GM12873 (cell line): ENCODE measurements at regions not wholly inside any gene's neighbourhood (a gene's known extent, or its start where the extent isn't known, plus 50 kb on each side); places are given as distances from the start of the nearest gene placed in this dataset.

Experiments used
- CTCF ChIP-seq: IDR thresholded peaks from 2 replicates; pipeline ENCODE4 v1.5.1; 2012; ENCODE audit warnings: low read depth, mild to moderate bottlenecking, moderate library complexity, low read length, control low read depth; ENCODE audit not compliant: insufficient read depth; ENCODE audit errors: missing control alignments

DNA sequence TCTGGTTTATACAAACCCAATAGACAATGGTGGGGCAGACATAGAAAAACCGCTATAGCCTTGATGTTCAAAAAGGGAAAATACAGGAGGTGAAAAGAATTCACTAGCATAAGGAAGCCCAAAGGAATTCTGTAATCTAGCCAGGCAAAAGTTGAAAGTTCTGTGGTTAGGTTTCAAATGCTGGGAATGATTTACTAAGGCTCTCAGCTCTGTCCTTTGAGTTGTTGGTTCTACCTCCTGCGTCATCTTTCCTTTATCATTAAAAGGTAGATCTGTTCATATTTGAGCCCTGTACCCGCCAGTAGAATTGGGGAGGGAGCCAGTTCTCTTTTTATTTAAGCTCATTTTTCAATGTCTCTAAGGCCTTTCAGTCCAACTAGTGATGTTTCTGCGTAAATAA, 866.5 kb downstream of the IGSF11 start:
- TF ChIP-seq CTCF: no peak

GRCh38 chr3:118171236-118171852, 863.3 kb downstream of the IGSF11 start:
- TF ChIP-seq CTCF: no peak

DNA sequence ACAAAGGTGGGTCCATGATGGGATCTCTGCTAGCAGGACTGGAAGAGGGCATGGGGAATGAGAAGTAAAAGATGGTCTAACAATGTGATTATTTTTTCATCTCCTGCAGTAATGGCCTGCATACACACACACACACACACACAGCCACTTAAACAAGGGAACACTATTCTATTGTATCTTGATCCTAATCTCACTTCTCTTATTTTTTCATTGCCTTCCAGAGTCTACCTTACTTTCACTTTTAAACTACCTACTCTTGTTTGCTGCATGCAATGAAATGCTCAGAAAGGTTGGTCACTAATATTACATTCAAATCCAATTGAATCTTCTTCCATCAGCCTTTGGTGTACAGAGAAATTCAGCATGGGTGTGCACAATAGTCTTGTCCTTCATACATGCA, 853.8 kb downstream of the IGSF11 start:
- no peak for TF ChIP-seq CTCF

- no peak for TF ChIP-seq CTCF
Observed at GRCh38 chr3:118181274-118181673, 853.4 kb downstream of the IGSF11 start.

GRCh38 chr3:118186051-118186450, 848.6 kb downstream of the IGSF11 start:
- no peak for TF ChIP-seq CTCF

DNA sequence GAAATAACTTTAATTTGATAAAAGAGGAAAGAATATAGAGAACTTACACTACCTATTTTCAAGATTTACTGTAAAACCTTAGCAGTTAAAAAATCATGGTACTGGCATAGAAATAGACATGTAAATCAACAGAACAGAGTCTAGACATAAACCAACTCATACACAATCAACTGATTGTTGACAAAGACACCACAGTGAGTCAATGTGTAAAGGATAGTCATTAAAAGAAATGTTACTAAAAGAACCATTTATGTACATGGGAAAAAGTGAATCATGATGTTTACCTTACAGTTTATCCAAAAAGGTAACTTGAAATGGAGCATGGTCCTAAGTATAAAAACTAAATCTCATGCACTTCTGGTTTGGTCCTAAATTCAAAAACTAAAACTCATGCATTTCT, 847.4 kb downstream of the IGSF11 start:
- TF ChIP-seq CTCF: no peak

DNA sequence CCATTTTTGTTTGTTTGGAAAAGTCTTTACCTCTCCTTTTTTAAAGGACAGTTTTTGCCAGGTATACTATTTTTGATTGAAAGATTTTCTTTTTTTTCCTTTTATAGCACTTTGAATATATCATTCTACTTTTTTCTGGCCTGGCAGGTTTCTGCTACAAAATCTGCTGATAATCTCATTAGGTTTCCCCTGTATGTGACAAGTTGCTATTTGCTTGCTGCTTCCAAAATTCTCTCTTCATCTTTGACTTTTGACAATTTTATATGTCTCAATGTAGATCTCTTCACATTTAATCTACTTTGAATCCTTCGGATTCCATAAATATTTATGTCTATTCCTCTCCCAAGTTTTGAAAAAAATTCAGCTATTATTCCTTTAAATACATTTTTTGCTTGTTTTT, 838.5 kb downstream of the IGSF11 start:
- no peak for TF ChIP-seq CTCF
